ENCODE measurements at regions not wholly inside any gene's neighbourhood (a gene's known extent, or its start where the extent isn't known, plus 50 kb on each side); places are given as distances from the start of the nearest gene placed in this dataset.

DNA sequence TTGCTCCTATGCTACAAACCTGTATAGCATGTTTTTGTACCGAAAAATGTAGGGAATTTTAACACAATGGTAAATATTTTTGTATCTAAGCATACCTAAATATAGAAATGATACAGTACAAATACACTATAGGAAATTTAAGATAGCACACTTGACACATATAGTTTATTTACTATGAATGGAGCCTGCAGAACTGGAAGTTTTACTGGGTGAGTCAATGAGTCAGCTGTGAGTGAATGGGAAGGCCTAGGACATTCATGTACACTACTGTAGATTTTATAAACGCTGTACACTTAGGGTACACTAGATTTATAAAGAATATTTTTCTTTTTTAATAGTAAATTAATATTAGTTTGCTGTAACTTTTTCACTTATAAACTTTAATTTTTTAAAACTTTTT, 707.7 kb upstream of the EPHA6 start:
- no peak for DNase-seq (ENCODE audit: low read depth in 1 of 2, low spot score in 1 of 2)
- no peaks in the 10 kb centered on the region for H3K4me1 ChIP-seq (ENCODE audit: low read depth)
- no peak overlapping the region for H3K4me3 ChIP-seq
- H3K27me3 ChIP-seq, result no peaks in the 10 kb centered on the region
- TF ChIP-seq, protein P1, sequence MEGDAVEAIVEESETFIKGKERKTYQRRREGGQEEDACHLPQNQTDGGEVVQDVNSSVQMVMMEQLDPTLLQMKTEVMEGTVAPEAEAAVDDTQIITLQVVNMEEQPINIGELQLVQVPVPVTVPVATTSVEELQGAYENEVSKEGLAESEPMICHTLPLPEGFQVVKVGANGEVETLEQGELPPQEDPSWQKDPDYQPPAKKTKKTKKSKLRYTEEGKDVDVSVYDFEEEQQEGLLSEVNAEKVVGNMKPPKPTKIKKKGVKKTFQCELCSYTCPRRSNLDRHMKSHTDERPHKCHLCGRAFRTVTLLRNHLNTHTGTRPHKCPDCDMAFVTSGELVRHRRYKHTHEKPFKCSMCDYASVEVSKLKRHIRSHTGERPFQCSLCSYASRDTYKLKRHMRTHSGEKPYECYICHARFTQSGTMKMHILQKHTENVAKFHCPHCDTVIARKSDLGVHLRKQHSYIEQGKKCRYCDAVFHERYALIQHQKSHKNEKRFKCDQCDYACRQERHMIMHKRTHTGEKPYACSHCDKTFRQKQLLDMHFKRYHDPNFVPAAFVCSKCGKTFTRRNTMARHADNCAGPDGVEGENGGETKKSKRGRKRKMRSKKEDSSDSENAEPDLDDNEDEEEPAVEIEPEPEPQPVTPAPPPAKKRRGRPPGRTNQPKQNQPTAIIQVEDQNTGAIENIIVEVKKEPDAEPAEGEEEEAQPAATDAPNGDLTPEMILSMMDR (IDR thresholded peaks at IDR 0.05; ENCODE audit: low read depth, low read length), result no peak
- H3K36me3 ChIP-seq, result no peaks in the 10 kb centered on the region
- no peaks in the 10 kb centered on the region for H3K9me3 ChIP-seq (ENCODE audit: low read depth)
- H3K27ac ChIP-seq, result no peak overlapping the region

Measured in cardiac muscle cell (in vitro differentiated cells and primary cell).